SK-MEL-5 (cell line): ENCODE measurements at regions not wholly inside any gene's neighbourhood (a gene's known extent, or its start where the extent isn't known, plus 50 kb on each side); places are given as distances from the start of the nearest gene placed in this dataset.

Experiments
- DNase-seq: peaks from one replicate; pipeline ENCODE4 v3.0.0-alpha.2; 2016; ENCODE audit warnings: low read depth, low spot score
- in situ Hi-C: cut with HindIII; loops from 2 replicates; pipeline ENCODE4 v1.10.0; 2016; ENCODE audit warnings: low sequenced_read_pairs, high pct_unique_total_duplicates, low pct_unique_long_range_greater_than_20kb

DNA sequence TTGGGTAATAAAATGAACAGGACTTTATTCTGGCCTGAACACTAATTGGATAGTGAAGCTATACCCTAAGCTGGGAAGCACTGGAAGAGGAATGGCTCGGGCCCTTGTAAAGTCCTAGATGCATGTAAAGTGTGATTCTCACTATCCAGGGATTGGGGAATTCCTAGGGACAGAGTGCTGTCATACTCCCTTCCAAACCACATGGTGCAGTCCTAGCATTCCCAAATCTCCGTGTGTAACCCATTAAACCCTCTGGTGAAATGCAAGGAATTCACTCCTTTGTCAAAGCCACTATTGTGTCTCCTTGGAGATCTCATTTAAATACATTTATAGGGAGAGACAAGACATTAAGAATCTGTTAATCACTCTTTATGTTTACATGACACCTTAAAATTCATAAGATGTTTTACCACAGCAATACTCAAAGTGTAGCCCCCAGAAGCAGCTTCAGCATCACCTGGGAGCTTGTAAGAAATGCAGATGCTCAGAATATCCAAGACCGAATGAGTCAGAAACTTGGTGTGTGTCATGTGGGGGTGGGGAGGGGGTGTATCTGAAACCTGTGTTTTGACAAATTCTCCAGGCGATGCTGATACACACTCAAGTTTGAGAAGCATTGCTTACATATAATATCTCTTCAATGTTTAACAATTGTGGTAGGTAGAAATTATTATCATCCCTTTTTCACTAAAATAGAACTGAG lies 121.8 kb upstream of the NPHP3 start:
- in situ Hi-C loops: no loop called here
- no peak for DNase-seq

GRCh38 chr3:132843349-132843748 lies 121.1 kb upstream of the NPHP3 start:
- in situ Hi-C loops: no loop called here
- no peak for DNase-seq

DNA sequence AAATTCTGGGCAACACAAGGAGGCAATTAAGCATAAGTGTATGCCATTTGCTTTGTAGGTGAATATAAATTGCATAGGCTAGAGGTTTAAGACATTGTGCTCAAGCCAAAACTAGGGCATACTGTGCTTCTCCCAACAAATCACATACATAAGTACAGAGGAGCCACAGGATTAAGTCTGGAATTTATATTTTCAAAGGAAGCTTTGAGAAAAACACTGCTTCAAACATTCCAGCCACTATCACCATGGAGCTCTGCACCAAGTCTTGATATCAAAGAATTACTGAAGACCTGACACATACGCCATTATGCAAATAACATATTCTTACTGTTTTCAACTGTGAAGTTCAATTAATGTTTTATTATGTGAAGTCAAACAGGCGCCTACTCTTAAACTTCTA lies 119.4 kb upstream of the NPHP3 start:
- in situ Hi-C loops: no loop called here
- DNase-seq: no peak

DNA sequence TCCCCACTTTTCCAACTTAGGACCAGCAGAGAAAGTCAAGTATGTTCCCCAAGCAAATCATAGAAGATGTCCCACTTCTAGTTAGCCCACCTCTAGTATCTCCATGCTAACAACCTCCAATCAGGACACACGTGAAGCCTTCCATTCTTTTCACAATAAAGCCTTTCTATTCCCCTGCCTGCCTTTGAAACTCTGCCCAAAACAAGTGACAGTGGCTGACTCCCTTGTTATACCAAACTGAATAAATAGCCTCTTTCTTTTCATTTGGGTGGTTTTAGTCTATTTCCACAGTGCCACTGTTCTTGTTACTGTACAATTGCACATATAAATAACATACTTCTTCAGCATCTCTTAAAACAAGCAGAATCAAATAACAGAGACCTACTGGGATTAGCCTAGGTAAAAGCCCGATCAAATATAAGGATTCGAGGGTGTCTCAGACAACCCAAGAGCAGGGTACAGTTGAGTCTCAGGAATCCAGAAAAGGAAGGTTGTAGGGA lies 118.0 kb upstream of the NPHP3 start:
- in situ Hi-C loops: no loop called here
- no peak for DNase-seq

- DNase-seq: no peak
- in situ Hi-C loops: no loop called here
These were observed 116.3 kb upstream of the NPHP3 start for GRCh38 chr3:132838477-132838876.

- DNase-seq: no peak
- in situ Hi-C loops: no loop called here
These were observed 115.4 kb upstream of the NPHP3 start for GRCh38 chr3:132837615-132838014.

GRCh38 chr3:132834356-132834755 lies 112.1 kb upstream of the NPHP3 start:
- in situ Hi-C loops: no loop called here
- DNase-seq: no peak

- in situ Hi-C loops: no loop called here
- peak; percentile 7 for DNase-seq
These were observed 106.9 kb upstream of the NPHP3 start for GRCh38 chr3:132829101-132829500.

DNA sequence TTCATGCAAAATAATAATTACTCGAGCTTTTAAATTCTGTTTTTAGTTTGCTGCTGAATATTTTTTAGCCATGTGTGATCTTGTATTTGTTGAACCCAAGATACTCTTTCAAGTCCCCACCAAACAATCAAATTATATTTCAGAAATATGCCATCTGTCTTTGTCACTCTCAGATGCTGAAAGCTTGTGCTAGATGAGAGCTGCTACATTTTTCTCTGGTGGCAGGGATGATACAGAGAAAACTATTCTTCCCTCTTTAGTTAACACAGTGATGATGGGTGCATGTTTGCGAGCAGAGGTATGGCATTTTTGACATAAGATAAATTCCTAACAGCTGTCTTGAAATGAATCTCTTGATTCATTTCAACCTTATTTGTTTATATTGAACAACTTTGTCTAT lies 100.6 kb upstream of the NPHP3 start:
- no peak for DNase-seq
- in situ Hi-C loops: no loop called here

GRCh38 chr3:132822266-132822665 lies 100.1 kb upstream of the NPHP3 start:
- in situ Hi-C loops: no loop called here

GRCh38 chr3:132821314-132821713 lies 99.1 kb upstream of the NPHP3 start:
- in situ Hi-C loops: no loop called here
- DNase-seq: no peak

More at GRCh38 chr3:132822266-132822665, 100.1 kb upstream of the NPHP3 start:
- no peak for DNase-seq

GRCh38 chr3:132818251-132818650 lies 96.0 kb upstream of the NPHP3 start:
- in situ Hi-C loops: no loop called here
- no peak for DNase-seq

DNA sequence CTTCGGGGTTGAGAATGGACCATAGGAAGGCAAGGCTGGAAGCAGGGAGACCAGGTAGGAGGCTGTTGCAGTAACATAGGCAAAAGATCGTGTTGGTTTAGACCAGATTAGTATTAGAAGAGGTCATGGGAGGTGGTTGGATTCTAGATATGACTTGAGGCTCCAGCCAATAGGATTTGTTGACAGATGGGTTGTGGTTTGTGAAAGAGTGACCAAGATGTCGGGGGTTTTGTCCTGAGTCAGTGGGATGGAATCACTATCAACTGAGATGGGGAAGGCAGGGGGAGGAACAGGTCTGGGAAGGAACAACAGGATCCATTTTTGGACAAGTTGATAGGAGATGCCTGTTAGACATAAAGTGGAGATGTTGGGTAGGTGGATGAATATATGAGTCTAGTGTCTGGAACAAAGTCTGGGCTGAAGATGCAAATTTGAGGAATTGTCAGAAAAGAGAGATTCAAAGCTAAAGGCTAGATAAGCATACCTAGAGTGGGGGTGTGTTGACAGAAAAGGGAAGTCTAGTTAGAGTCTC lies 95.5 kb upstream of the NPHP3 start:
- no peak for DNase-seq
- in situ Hi-C loops: no loop called here

- in situ Hi-C loops: no loop called here
- no peak for DNase-seq
These were observed 82.9 kb upstream of the NPHP3 start for GRCh38 chr3:132805071-132805470.

- in situ Hi-C loops: no loop called here
These were observed 82.3 kb upstream of the NPHP3 start for GRCh38 chr3:132804498-132804897.

GRCh38 chr3:132803889-132804288 lies 81.7 kb upstream of the NPHP3 start:
- DNase-seq: peak; percentile 30
- in situ Hi-C loops: no loop called here

More at GRCh38 chr3:132804498-132804897, 82.3 kb upstream of the NPHP3 start:
- DNase-seq: no peak

DNA sequence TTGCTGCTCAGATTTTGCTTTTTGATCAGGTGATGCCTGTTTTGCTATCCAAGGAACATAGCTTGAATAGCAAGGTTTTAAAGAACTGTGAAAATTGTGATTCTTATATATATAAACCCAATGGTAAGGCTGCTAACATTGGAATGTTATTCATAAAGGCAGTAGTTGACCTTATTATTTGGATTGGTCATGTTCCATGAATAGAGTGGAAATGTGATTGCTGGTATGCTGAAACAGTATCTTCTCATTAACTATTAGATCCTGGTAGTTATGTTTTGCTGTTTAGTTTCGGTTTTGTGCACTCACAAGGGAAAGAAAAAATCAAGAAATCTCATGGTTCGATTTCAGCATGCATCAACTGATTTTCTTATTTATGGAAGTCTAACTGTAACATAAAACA lies 78.7 kb upstream of the NPHP3 start:
- DNase-seq: no peak
- in situ Hi-C loops: no loop called here

DNA sequence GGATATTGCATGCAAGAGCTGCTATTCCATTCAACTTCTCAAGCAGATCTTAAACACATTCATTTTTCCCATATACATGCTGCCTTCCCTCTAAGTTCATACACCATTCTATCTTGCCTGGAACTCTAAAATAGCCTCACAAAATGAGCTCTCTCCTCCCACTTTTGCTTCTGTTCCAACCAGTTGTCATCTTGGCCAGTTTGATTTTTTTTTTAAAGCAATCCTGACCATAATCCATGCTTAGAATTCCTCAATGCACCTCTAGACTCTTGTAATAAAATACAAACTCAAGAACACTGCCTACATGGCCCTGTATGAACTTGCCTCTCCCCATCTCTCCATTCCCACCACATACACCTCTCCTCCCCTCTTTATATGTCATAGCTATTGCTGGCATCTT lies 68.6 kb upstream of the NPHP3 start:
- in situ Hi-C loops: no loop called here
- no peak for DNase-seq

- DNase-seq: no peak
- in situ Hi-C loops: no loop called here
These were observed 67.8 kb upstream of the NPHP3 start for GRCh38 chr3:132789959-132790358.
